Common myeloid progenitor, CD34-positive (primary cell): ENCODE measurements at regions not wholly inside any gene's neighbourhood (a gene's known extent, or its start where the extent isn't known, plus 50 kb on each side); places are given as distances from the start of the nearest gene placed in this dataset.
A peak's percentile ranks its signal among the peaks of the same experiment; 100 is the strongest.

Experiments used
- CTCF ChIA-PET: fragments of 350-600 bp; sonication (Branson Sonifier 250); formaldehyde crosslinking; loops from one replicate; lab custom pipeline; 2021; ENCODE audit warnings: antibody characterized with exemption; lab: Charles Lee
- POLR2A ChIA-PET: fragments of 350-600 bp; sonication (Branson Sonifier 250); formaldehyde crosslinking; loops from one replicate; lab custom pipeline; 2021; ENCODE audit warnings: antibody characterized with exemption; lab: Charles Lee
- DNase-seq, 3 donors: peaks; one replicate each; pipeline versions ENCODE4 v3.0.0 to v3.0.0-alpha.2; 2013
- H3K27ac ChIP-seq, 2 experiments: 1 replicate in 1 of 2; 2 replicates in 1 of 2; pipeline ENCODE4 v1.7.0; 2013; ENCODE audit warnings: inconsistent platforms in 2 of 2, low read length in 2 of 2, mild to moderate bottlenecking in 2 of 2, low read depth in 1 of 2, moderate library complexity in 1 of 2; ENCODE audit not compliant: severe bottlenecking in 2 of 2, insufficient read depth in 1 of 2, poor library complexity in 1 of 2
- H3K27me3 ChIP-seq, 5 experiments: replicated peaks in 2 of 5; 1 replicate in 3 of 5; 2 replicates in 2 of 5; pipeline versions ENCODE4 v1.6.1 to v1.7.0; 2013; ENCODE audit warnings: low read length in 4 of 5, mild to moderate bottlenecking in 2 of 5, moderate library complexity in 2 of 5, inconsistent platforms in 1 of 5; ENCODE audit not compliant: insufficient read depth in 5 of 5, control insufficient read depth in 4 of 5
- H3K36me3 ChIP-seq, 4 experiments: 1 replicate in 2 of 4; 2 replicates in 2 of 4; pipeline versions ENCODE4 v1.6.1 to v1.7.0; 2013; ENCODE audit warnings: low read length in 3 of 4, control low read depth in 1 of 4, mild to moderate bottlenecking in 1 of 4; ENCODE audit not compliant: control insufficient read depth in 4 of 4, insufficient read depth in 4 of 4
- H3K4me1 ChIP-seq, 4 experiments: 1 replicate in 3 of 4; 2 replicates in 1 of 4; pipeline versions ENCODE4 v1.6.1 to v1.7.1; 2013; ENCODE audit warnings: low read length in 3 of 4, mild to moderate bottlenecking in 3 of 4, control low read depth in 1 of 4, inconsistent platforms in 1 of 4, moderate library complexity in 1 of 4; ENCODE audit not compliant: control insufficient read depth in 4 of 4, insufficient read depth in 4 of 4; ENCODE audit errors: control extremely low read depth in 1 of 4
- H3K4me3 ChIP-seq, 7 experiments: 1 replicate in 4 of 7; 2 replicates in 3 of 7; pipeline versions ENCODE4 v1.5.1 to v1.7.0; 2013; ENCODE audit warnings: mild to moderate bottlenecking in 7 of 7, low read length in 6 of 7, moderate library complexity in 6 of 7, inconsistent platforms in 2 of 7, low read depth in 2 of 7, control low read depth in 1 of 7; ENCODE audit not compliant: insufficient read depth in 4 of 7, control insufficient read depth in 1 of 7; ENCODE audit errors: extremely low read depth in 1 of 7
- H3K9me3 ChIP-seq, 5 experiments: 1 replicate in 4 of 5; 2 replicates in 1 of 5; pipeline versions ENCODE4 v1.6.1 to v1.7.1; 2013; ENCODE audit warnings: low read length in 4 of 5, mild to moderate bottlenecking in 2 of 5, inconsistent platforms in 1 of 5, low read depth in 1 of 5, moderate library complexity in 1 of 5; ENCODE audit not compliant: control insufficient read depth in 4 of 5, insufficient read depth in 2 of 5; ENCODE audit errors: control extremely low read depth in 1 of 5
- WGBS: methylation state at CpG from one replicate; pipeline ENCODE4 v1.1.5; 2013; ENCODE audit not compliant: insufficient coverage; 5-methylcytosine and 5-hydroxymethylcytosine counted together

DNA sequence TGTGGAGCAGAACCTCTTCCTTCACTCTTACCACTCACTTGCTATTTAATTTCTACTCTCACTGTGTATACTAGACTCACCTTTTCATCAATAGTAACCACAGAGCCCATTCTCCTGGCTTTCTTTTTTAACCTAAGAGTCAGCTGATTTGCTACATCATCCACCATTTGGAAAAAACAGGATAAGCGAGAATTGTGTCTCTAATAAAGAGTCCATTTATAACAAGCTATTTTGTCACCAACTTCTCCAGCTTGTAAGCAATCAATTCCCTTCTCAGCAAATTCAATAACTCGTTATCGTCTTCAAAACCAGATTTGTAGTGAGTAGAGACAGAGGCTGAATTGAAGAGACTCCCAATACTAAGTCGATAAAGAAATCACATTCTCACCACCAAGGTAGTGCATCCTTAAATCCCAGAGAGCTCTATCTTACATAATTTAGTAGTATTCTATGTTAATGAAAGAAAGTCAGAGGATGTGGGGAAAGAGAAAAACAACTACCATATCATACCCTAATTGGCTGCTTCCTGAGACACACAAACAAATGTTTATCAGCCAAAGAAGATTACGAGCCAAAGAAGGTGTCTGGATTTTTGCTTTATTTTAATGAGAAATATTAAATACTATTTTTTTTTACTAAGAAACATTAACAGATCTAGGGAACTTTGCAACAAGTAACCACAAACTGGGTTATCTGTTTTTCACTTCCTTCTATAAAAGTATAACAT lies 52.5 kb upstream of the SPTBN1 start:
- Histone ChIP-seq H3K36me3 (no peaks in the 10 kb centered on the region), H3K27me3 (peaks cover 0 to 3% (median 0%) of the 10 kb centered on the region in 5 experiments), H3K27ac (no peak overlapping the region), H3K9me3 (no peaks in the 10 kb centered on the region), H3K4me1 (peaks cover 0 to 6% (median 1%) of the 10 kb centered on the region in 4 experiments), H3K4me3 (no peak overlapping the region)
- no peak for DNase-seq
- ChIA-PET POLR2A (interaction anchor here (0.7 kb wide), 1 partner anchor 497 kb away, joined by 4 read pairs; no protein-coding TSS in a partner anchor), CTCF (interaction anchor here (1.3 kb wide), 1 partner anchor 16 kb away, joined by 3 read pairs; no protein-coding TSS in a partner anchor)
- 100% methylated on average over 1 of the region's 5 CpGs for WGBS

- DNase-seq = peak in 2 of 3 donors; percentile 58 to 64
- Histone ChIP-seq H3K36me3 (no peaks in the 10 kb centered on the region), H3K27me3 (peaks cover 0 to 3% (median 0%) of the 10 kb centered on the region in 5 experiments), H3K4me1 (peaks cover 0 to 6% (median 1%) of the 10 kb centered on the region in 4 experiments), H3K27ac (no peak overlapping the region), H3K4me3 (no peak overlapping the region), H3K9me3 (no peaks in the 10 kb centered on the region)
- 89% methylated on average over 1 of the region's 4 CpGs for WGBS
- CTCF ChIA-PET = interaction anchor here (1.3 kb wide), 1 partner anchor 15 kb away, joined by 3 read pairs; no protein-coding TSS in a partner anchor
- POLR2A ChIA-PET = interaction anchor here (0.7 kb wide), 1 partner anchor 497 kb away, joined by 4 read pairs; no protein-coding TSS in a partner anchor
Observed at GRCh38 chr2:54404270-54404669, 51.9 kb upstream of the SPTBN1 start.

- peaks cover 0 to 6% (median 1%) of the 10 kb centered on the region in 4 experiments for H3K4me1 ChIP-seq
- no peaks in the 10 kb centered on the region for H3K36me3 ChIP-seq
- ChIA-PET POLR2A (no interaction called here), CTCF (interaction anchor here (1.3 kb wide), 1 partner anchor 29 kb away, joined by 3 read pairs; no protein-coding TSS in a partner anchor)
- no peak overlapping the region for H3K27ac ChIP-seq
- no peaks in the 10 kb centered on the region for H3K9me3 ChIP-seq
- DNase-seq = no peak
- 97% methylated on average over 4 of the region's 4 CpGs for WGBS
- peaks cover 0 to 5% (median 2%) of the 10 kb centered on the region in 5 experiments for H3K27me3 ChIP-seq
- H3K4me3 ChIP-seq = no peak overlapping the region
Observed at GRCh38 chr2:54406031-54406430, 50.1 kb upstream of the SPTBN1 start.
